DMS79 treated with DMSO at 0.1 percent for 48 hours (cell line): ENCODE measurements at regions not wholly inside any gene's neighbourhood (a gene's known extent, or its start where the extent isn't known, plus 50 kb on each side); places are given as distances from the start of the nearest gene placed in this dataset.
"Not testable (repeated sequence)": the region's sequence is repeated elsewhere in the genome, so short reads cannot be mapped to it uniquely, and the experiment has no call there.

ENCODE experiments used
- DNase-seq: peaks from one replicate; lab custom pipeline; 2025; lab: John Stamatoyannopoulos, UW

GRCh38 chrX:138859421-138859820 is 147.9 kb upstream of the FGF13 start:
- DNase-seq, result no peak

- no peak for DNase-seq
Observed at GRCh38 chrX:138858951-138859350, 147.4 kb upstream of the FGF13 start.

GRCh38 chrX:138858438-138858837 is 146.9 kb upstream of the FGF13 start:
- no peak for DNase-seq

GRCh38 chrX:138856881-138857604 is 145.5 kb upstream of the FGF13 start:
- no peak for DNase-seq

- DNase-seq, result no peak
Observed at GRCh38 chrX:138853936-138854335, 142.4 kb upstream of the FGF13 start.

- no peak for DNase-seq
Observed at GRCh38 chrX:138849521-138849920, 138.0 kb upstream of the FGF13 start.

GRCh38 chrX:138847930-138848329 is 136.4 kb upstream of the FGF13 start:
- DNase-seq, result no peak

- DNase-seq, result no peak
Observed at GRCh38 chrX:138845786-138846185, 134.3 kb upstream of the FGF13 start.

- not testable (repeated sequence) for DNase-seq
Observed at GRCh38 chrX:138807400-138807799, 95.9 kb upstream of the FGF13 start.

- no peak for DNase-seq
Observed at GRCh38 chrX:138794246-138794645, 82.7 kb upstream of the FGF13 start.

GRCh38 chrX:138791551-138791950 is 80.0 kb upstream of the FGF13 start:
- no peak for DNase-seq

- no peak for DNase-seq
Observed at GRCh38 chrX:138788771-138789170, 77.3 kb upstream of the FGF13 start.

- DNase-seq, result not testable (repeated sequence)
Observed at GRCh38 chrX:138778576-138778909, 67.0 kb upstream of the FGF13 start.

- DNase-seq, result not testable (repeated sequence)
Observed at GRCh38 chrX:138777908-138778575, 66.5 kb upstream of the FGF13 start.

GRCh38 chrX:138777230-138777629 is 65.7 kb upstream of the FGF13 start:
- DNase-seq, result no peak

GRCh38 chrX:138775517-138775916 is 64.0 kb upstream of the FGF13 start:
- DNase-seq, result peak; percentile 1

- no peak for DNase-seq
Observed at GRCh38 chrX:138771047-138771446, 59.5 kb upstream of the FGF13 start.

- DNase-seq, result no peak
Observed at GRCh38 chrX:138769918-138770317, 58.4 kb upstream of the FGF13 start.

GRCh38 chrX:138765051-138765450 is 53.5 kb upstream of the FGF13 start:
- DNase-seq, result no peak

- no peak for DNase-seq
Observed at GRCh38 chrX:138763761-138764160, 52.2 kb upstream of the FGF13 start.

GRCh38 chrX:138761380-138761779 is 49.9 kb upstream of the FGF13 start:
- no peak for DNase-seq
